Chondrocyte (in vitro differentiated cells): ENCODE measurements at regions not wholly inside any gene's neighbourhood (a gene's known extent, or its start where the extent isn't known, plus 50 kb on each side); places are given as distances from the start of the nearest gene placed in this dataset.

ENCODE experiments used
- DNase-seq: peaks from one replicate; pipeline ENCODE4 v3.0.0; 2021; ENCODE audit warnings: mixed read lengths, low spot score
- H3K27ac Mint-ChIP-seq: one replicate; pipeline ENCODE4 v1.8.0; 2021; ENCODE audit warnings: mild to moderate bottlenecking, moderate library complexity, mixed read lengths; ENCODE audit not compliant: unreplicated experiment
- H3K27me3 Mint-ChIP-seq: 2 replicates; pipeline ENCODE4 v1.8.0; 2021; ENCODE audit warnings: low read depth, mixed read lengths
- H3K36me3 Mint-ChIP-seq: 2 replicates; pipeline ENCODE4 v1.8.0; 2021; ENCODE audit warnings: low read depth, mixed read lengths
- H3K4me1 Mint-ChIP-seq: 2 replicates; pipeline ENCODE4 v1.8.0; 2021; ENCODE audit warnings: low read depth, mild to moderate bottlenecking, mixed read lengths
- H3K4me3 Mint-ChIP-seq: one replicate; pipeline ENCODE4 v1.8.0; 2021; ENCODE audit warnings: mild to moderate bottlenecking, moderate library complexity, mixed read lengths; ENCODE audit not compliant: unreplicated experiment
- H3K9me3 Mint-ChIP-seq: 2 replicates; pipeline ENCODE4 v1.8.0; 2021; ENCODE audit warnings: low read depth, mixed read lengths
- TF ChIP-seq, protein P1 (sequence below): fragments of 200-600 bp; sonication (generic); IDR thresholded peaks from 2 replicates; pipeline ENCODE4 v1.5.0; 2021; ENCODE audit warnings: antibody characterized with exemption, mild to moderate bottlenecking, moderate library complexity

DNA sequence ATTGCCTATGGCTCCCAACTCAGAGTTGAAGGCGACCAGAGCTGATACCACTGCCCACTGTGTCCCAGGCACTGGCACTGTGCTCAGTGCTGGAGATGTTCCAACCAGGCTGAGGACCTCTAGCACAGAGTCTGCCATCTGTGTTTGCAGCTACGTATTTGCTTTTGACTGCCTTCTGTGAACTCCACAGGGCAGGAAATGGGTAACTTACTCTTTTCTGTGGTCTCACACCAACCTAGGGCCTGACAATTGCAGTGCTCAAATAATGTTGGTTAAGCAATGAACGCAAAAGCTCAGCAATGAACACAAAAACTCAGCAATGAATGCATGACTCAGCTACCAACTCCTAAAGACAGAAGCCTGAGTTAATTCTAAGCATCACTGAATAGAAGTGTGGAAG is 202.8 kb downstream of the NUAK1 start:
- no peak overlapping the region for H3K27ac Mint-ChIP-seq

DNA sequence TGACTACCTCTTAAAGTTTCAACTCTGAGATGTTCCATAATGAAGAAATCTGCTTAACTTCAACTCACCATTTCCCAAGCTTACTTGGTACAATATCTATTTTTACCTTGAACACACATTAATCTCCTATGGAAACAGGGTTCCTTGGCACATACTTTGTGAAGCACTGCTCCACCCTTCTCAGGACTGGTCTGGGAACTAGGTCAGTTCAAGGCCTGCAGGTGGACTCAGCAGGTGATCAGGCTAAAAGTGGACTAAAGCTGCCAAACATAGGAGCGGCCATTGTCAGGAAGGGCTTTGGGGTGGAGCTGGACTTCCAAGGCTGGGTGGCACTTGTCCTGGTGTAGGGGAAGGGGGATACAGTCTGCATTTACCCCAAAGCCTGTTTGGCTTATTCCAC is 202.3 kb downstream of the NUAK1 start:
- no peak overlapping the region for H3K4me3 Mint-ChIP-seq
- no peaks in the 10 kb centered on the region for H3K36me3 Mint-ChIP-seq
- peaks cover 22% of the 10 kb centered on the region for H3K4me1 Mint-ChIP-seq

More for the DNA sequence above, 202.8 kb downstream of the NUAK1 start:
- no peaks in the 10 kb centered on the region for H3K27me3 Mint-ChIP-seq
- no peak for DNase-seq
- TF ChIP-seq, protein P1, sequence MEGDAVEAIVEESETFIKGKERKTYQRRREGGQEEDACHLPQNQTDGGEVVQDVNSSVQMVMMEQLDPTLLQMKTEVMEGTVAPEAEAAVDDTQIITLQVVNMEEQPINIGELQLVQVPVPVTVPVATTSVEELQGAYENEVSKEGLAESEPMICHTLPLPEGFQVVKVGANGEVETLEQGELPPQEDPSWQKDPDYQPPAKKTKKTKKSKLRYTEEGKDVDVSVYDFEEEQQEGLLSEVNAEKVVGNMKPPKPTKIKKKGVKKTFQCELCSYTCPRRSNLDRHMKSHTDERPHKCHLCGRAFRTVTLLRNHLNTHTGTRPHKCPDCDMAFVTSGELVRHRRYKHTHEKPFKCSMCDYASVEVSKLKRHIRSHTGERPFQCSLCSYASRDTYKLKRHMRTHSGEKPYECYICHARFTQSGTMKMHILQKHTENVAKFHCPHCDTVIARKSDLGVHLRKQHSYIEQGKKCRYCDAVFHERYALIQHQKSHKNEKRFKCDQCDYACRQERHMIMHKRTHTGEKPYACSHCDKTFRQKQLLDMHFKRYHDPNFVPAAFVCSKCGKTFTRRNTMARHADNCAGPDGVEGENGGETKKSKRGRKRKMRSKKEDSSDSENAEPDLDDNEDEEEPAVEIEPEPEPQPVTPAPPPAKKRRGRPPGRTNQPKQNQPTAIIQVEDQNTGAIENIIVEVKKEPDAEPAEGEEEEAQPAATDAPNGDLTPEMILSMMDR, result no peak
- peaks cover 22% of the 10 kb centered on the region for H3K4me1 Mint-ChIP-seq
- no peaks in the 10 kb centered on the region for H3K9me3 Mint-ChIP-seq
- H3K4me3 Mint-ChIP-seq, result no peak overlapping the region
- no peaks in the 10 kb centered on the region for H3K36me3 Mint-ChIP-seq

DNA sequence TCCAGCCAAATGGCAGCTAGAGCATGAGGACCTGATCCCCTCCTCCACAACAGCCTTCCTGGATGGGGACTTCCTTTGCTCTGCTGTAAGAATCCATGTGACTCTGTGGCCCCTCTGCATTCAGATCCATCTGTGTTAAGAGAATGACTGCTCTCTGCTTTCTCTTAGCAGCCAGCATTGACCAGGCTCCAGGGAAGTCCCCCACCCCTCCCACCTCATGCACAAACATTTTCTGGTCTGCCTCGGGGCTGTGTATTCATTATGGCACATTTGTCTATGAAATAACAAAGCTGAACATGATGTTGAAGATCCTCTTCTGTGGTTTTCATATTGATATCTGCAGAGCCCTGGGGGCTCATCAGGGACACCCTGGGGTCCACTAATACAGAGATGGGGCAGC is 201.7 kb downstream of the NUAK1 start:
- H3K27ac Mint-ChIP-seq, result no peak overlapping the region
- peaks cover 22% of the 10 kb centered on the region for H3K4me1 Mint-ChIP-seq
- no peaks in the 10 kb centered on the region for H3K9me3 Mint-ChIP-seq
- H3K36me3 Mint-ChIP-seq, result no peaks in the 10 kb centered on the region
- no peaks in the 10 kb centered on the region for H3K27me3 Mint-ChIP-seq
- TF ChIP-seq, protein P1, result no peak
- no peak overlapping the region for H3K4me3 Mint-ChIP-seq
- no peak for DNase-seq

More for the DNA sequence above, 202.3 kb downstream of the NUAK1 start:
- no peak for DNase-seq
- Mint-ChIP-seq H3K9me3 (no peaks in the 10 kb centered on the region), H3K27ac (no peak overlapping the region), H3K27me3 (no peaks in the 10 kb centered on the region)
- TF ChIP-seq, protein P1, result no peak

DNA sequence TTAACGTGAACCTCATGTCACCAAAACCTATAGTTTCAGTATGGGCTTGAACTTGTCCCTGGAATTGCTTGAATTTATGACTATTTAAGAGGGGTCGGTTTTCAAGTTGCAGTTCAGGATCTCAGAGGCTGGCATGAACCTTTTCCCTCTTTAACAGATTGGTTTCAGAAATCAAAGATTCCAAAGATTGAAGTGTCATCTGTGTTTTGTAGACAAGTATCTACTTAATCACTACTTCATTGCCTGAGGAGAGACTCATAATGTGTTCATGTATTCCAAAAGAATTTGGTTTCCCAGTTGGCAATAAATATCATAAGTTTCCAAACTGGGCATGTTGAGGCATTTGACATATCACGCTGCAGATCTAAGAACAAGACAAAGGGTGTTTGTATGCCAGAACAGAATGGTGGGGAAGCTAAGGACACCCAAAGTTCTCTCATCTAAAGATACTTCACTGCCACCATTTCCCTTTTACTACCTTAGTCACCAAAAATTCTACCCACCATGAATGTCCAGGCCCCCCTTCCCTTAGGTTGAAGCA is 199.5 kb downstream of the NUAK1 start:
- Mint-ChIP-seq H3K4me1 (peaks cover 13% of the 10 kb centered on the region), H3K27me3 (no peaks in the 10 kb centered on the region), H3K27ac (no peak overlapping the region), H3K9me3 (peaks cover 7% of the 10 kb centered on the region), H3K36me3 (no peaks in the 10 kb centered on the region), H3K4me3 (no peak overlapping the region)
- DNase-seq, result no peak
- TF ChIP-seq, protein P1, result no peak

DNA sequence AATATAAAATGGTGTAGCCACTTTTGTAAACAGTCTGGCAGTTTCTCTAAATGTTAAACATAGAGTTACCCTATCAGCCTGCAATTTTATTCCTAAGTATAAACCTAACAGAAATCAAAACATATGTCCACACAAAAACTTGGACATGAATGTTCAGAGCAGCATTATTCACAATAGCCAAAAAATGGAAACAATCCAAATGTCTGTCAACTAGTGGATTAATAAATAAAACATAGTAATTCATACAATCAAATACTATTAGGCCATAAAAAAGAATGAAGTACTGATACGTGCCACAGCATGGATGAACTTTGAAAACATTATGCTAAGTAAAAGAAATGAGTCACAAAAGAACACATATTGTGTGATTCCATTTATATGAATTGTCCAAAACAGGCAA is 196.5 kb downstream of the NUAK1 start:
- Mint-ChIP-seq H3K4me1 (no peaks in the 10 kb centered on the region), H3K9me3 (peaks cover 7% of the 10 kb centered on the region), H3K27me3 (no peaks in the 10 kb centered on the region), H3K4me3 (no peak overlapping the region), H3K27ac (no peak overlapping the region), H3K36me3 (no peaks in the 10 kb centered on the region)
- DNase-seq, result no peak
- TF ChIP-seq, protein P1, result no peak
